ENCODE measurements at regions not wholly inside any gene's neighbourhood (a gene's known extent, or its start where the extent isn't known, plus 50 kb on each side); places are given as distances from the start of the nearest gene placed in this dataset.

DNA sequence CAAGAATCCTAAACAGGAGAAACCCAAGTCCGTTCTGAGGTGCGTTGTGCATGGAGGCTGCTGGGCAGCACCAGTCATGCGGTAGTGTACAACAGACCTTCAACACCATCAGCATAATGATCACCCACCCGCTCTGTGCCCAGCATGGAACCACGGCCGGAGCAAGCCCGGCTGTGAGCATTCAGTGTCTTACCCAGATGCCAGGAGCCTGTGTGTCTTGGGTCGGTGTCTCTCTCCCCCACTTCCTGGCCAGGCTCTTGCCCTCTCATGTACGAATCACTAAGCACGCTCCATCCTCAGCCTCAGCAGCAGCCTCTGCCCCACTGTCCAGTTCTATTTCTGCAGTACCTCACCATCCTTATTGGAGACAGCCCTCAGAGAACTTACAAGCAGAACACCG is 231.6 kb upstream of the IRS2 start:
- no peak for TF ChIP-seq POLR2A (IDR thresholded peaks at IDR 0.05)
- TF ChIP-seq, protein P1, sequence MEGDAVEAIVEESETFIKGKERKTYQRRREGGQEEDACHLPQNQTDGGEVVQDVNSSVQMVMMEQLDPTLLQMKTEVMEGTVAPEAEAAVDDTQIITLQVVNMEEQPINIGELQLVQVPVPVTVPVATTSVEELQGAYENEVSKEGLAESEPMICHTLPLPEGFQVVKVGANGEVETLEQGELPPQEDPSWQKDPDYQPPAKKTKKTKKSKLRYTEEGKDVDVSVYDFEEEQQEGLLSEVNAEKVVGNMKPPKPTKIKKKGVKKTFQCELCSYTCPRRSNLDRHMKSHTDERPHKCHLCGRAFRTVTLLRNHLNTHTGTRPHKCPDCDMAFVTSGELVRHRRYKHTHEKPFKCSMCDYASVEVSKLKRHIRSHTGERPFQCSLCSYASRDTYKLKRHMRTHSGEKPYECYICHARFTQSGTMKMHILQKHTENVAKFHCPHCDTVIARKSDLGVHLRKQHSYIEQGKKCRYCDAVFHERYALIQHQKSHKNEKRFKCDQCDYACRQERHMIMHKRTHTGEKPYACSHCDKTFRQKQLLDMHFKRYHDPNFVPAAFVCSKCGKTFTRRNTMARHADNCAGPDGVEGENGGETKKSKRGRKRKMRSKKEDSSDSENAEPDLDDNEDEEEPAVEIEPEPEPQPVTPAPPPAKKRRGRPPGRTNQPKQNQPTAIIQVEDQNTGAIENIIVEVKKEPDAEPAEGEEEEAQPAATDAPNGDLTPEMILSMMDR (IDR thresholded peaks at IDR 0.05): no peak
